Gastroesophageal sphincter (tissue), 3 donors: ENCODE measurements at regions not wholly inside any gene's neighbourhood (a gene's known extent, or its start where the extent isn't known, plus 50 kb on each side); places are given as distances from the start of the nearest gene placed in this dataset.

Source experiments
- POLR2AphosphoS5 ChIP-seq: sonication (generic); formaldehyde crosslinking; IDR thresholded peaks from one replicate; pipeline ENCODE4 v1.6.1; 2017; ENCODE audit warnings: antibody characterized with exemption
- TF ChIP-seq, protein P1 (sequence below), 4 experiments: fragments of 200-600 bp in 2 of 4; fragments of 450-650 bp in 2 of 4; sonication (generic) in 1 of 4; IDR thresholded peaks; one replicate each; pipeline ENCODE4 v1.5.1; 2017 to 2019; ENCODE audit warnings: antibody characterized with exemption in 4 of 4, mild to moderate bottlenecking in 2 of 4, moderate library complexity in 2 of 4

DNA sequence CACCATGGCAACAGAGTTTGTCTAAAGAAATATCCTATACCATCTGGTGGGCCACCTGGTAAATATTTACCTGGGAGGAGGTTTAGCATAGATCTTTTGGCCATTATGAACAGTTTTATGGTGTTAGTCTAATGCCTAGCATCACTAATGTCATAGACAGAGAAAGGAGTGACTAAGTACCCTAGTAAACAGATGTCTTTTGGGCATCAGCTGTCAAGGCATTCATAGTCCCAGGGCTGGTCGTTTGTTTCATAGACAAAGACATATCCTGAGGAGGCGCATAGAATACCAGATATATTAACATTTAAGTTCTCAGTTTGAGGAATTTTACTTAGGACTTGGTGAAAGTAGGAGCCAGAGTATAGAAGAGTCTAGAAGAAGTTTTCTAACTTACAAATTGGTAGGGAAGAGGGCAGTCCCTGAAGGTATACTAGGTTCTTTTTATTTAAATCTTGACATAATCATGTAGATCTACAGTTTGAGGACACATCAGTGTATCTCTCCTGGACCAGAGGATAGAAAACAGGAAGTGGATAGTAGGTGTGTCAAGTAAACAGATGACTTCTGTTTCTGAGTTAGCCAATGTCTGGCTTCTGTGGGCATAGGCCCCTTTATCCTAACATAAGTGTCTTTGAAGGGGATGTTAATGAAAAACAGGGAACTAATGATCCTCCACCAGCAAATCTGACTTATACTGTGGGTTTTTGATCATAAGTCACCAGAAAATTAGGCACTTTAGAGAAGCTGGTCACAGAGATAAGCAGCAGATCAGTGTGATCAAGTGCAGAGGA lies 105.0 kb upstream of the PRSS3 start:
- TF ChIP-seq, protein P1, sequence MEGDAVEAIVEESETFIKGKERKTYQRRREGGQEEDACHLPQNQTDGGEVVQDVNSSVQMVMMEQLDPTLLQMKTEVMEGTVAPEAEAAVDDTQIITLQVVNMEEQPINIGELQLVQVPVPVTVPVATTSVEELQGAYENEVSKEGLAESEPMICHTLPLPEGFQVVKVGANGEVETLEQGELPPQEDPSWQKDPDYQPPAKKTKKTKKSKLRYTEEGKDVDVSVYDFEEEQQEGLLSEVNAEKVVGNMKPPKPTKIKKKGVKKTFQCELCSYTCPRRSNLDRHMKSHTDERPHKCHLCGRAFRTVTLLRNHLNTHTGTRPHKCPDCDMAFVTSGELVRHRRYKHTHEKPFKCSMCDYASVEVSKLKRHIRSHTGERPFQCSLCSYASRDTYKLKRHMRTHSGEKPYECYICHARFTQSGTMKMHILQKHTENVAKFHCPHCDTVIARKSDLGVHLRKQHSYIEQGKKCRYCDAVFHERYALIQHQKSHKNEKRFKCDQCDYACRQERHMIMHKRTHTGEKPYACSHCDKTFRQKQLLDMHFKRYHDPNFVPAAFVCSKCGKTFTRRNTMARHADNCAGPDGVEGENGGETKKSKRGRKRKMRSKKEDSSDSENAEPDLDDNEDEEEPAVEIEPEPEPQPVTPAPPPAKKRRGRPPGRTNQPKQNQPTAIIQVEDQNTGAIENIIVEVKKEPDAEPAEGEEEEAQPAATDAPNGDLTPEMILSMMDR (IDR thresholded peaks at IDR 0.05): no peak
- TF ChIP-seq POLR2AphosphoS5: no peak
